Bronchial epithelial cell (primary cell): ENCODE measurements at regions not wholly inside any gene's neighbourhood (a gene's known extent, or its start where the extent isn't known, plus 50 kb on each side); places are given as distances from the start of the nearest gene placed in this dataset.

Experiments used
- DNase-seq: peaks from one replicate; pipeline ENCODE4 v3.0.0-alpha.2; 2010; ENCODE audit warnings: low read depth
- FAIRE-seq: peaks from 2 replicates; lab custom pipeline; 2011; peaks lifted over from hg19 to GRCh38; lab: Jason Lieb, UNC
- H3K27me3 ChIP-seq: 2 replicates; pipeline ENCODE4 v1.5.1; 2011; ENCODE audit warnings: low read length; ENCODE audit not compliant: control insufficient read depth, insufficient read depth
- H3K36me3 ChIP-seq: 2 replicates; pipeline ENCODE4 v1.5.1; 2011; ENCODE audit warnings: low read length; ENCODE audit not compliant: control insufficient read depth, insufficient read depth
- H3K4me3 ChIP-seq: 2 replicates; pipeline ENCODE4 v1.5.1; 2011; ENCODE audit warnings: mild to moderate bottlenecking, low read depth, low read length, control low read depth
- CTCF ChIP-seq: IDR thresholded peaks from 2 replicates; pipeline ENCODE4 v1.5.1; 2011; ENCODE audit warnings: mild to moderate bottlenecking, moderate library complexity, low read length, control low read depth, inconsistent platforms; ENCODE audit not compliant: insufficient read depth, severe bottlenecking

GRCh38 chr5:5792106-5792505 is 369.6 kb downstream of the ICE1 start:
- FAIRE-seq = no peak
- H3K4me3 ChIP-seq = no peak overlapping the region
- H3K36me3 ChIP-seq = no peaks in the 10 kb centered on the region
- no peaks in the 10 kb centered on the region for H3K27me3 ChIP-seq
- no peak for TF ChIP-seq CTCF
- no peak for DNase-seq

- no peak for DNase-seq
- no peaks in the 10 kb centered on the region for H3K27me3 ChIP-seq
- no peak for TF ChIP-seq CTCF
- H3K36me3 ChIP-seq = no peaks in the 10 kb centered on the region
- H3K4me3 ChIP-seq = no peak overlapping the region
- no peak for FAIRE-seq
Observed at GRCh38 chr5:5788793-5789192, 366.3 kb downstream of the ICE1 start.

- H3K4me3 ChIP-seq = no peak overlapping the region
- no peak for TF ChIP-seq CTCF
- FAIRE-seq = no peak
- DNase-seq = no peak
- H3K36me3 ChIP-seq = no peaks in the 10 kb centered on the region
- H3K27me3 ChIP-seq = no peaks in the 10 kb centered on the region
Observed at GRCh38 chr5:5787373-5787772, 364.9 kb downstream of the ICE1 start.

- Histone ChIP-seq H3K4me3 (no peak overlapping the region), H3K36me3 (no peaks in the 10 kb centered on the region), H3K27me3 (no peaks in the 10 kb centered on the region)
- FAIRE-seq (no peak), DNase-seq (no peak)
- no peak for TF ChIP-seq CTCF
Observed at GRCh38 chr5:5784101-5784500, 361.6 kb downstream of the ICE1 start.

GRCh38 chr5:5783021-5783420 is 360.5 kb downstream of the ICE1 start:
- DNase-seq = no peak
- H3K4me3 ChIP-seq = no peak overlapping the region
- TF ChIP-seq CTCF = no peak
- no peaks in the 10 kb centered on the region for H3K36me3 ChIP-seq
- no peaks in the 10 kb centered on the region for H3K27me3 ChIP-seq
- no peak for FAIRE-seq

GRCh38 chr5:5782402-5782801 is 359.9 kb downstream of the ICE1 start:
- Histone ChIP-seq H3K36me3 (no peaks in the 10 kb centered on the region), H3K27me3 (no peaks in the 10 kb centered on the region), H3K4me3 (no peak overlapping the region)
- no peak for FAIRE-seq
- DNase-seq = no peak
- no peak for TF ChIP-seq CTCF
